RWPE1 (cell line): ENCODE measurements at regions not wholly inside any gene's neighbourhood (a gene's known extent, or its start where the extent isn't known, plus 50 kb on each side); places are given as distances from the start of the nearest gene placed in this dataset.

Experiments used
- CTCF ChIA-PET: fragments of 350-600 bp; sonication (Branson Sonifier 250); formaldehyde crosslinking; extraction: SDS; loops from one replicate; lab custom pipeline; 2021; lab: Yijun Ruan, JAX
- POLR2A ChIA-PET: fragments of 400-600 bp; formaldehyde crosslinking; extraction: SDS; loops from one replicate; lab custom pipeline; 2020; ENCODE audit warnings: antibody characterized with exemption; ENCODE audit not compliant: low non-redundant PET; lab: Yijun Ruan, JAX
- DNase-seq: peaks from one replicate; pipeline ENCODE4 v3.0.0; 2012; ENCODE audit warnings: low spot score
- H3K27ac ChIP-seq: fragments of 450-650 bp; 2 replicates; pipeline ENCODE4 v1.5.1; 2017
- TF ChIP-seq, protein P1 (sequence below): fragments of 450-650 bp; conservative IDR thresholded peaks from 2 replicates; pipeline ENCODE4 v1.5.1; 2017; ENCODE audit warnings: low read depth, mild to moderate bottlenecking

- ChIA-PET POLR2A (no interaction called here), CTCF (no interaction called here)
- DNase-seq: no peak
- no peak overlapping the region for H3K27ac ChIP-seq
- TF ChIP-seq, protein P1, sequence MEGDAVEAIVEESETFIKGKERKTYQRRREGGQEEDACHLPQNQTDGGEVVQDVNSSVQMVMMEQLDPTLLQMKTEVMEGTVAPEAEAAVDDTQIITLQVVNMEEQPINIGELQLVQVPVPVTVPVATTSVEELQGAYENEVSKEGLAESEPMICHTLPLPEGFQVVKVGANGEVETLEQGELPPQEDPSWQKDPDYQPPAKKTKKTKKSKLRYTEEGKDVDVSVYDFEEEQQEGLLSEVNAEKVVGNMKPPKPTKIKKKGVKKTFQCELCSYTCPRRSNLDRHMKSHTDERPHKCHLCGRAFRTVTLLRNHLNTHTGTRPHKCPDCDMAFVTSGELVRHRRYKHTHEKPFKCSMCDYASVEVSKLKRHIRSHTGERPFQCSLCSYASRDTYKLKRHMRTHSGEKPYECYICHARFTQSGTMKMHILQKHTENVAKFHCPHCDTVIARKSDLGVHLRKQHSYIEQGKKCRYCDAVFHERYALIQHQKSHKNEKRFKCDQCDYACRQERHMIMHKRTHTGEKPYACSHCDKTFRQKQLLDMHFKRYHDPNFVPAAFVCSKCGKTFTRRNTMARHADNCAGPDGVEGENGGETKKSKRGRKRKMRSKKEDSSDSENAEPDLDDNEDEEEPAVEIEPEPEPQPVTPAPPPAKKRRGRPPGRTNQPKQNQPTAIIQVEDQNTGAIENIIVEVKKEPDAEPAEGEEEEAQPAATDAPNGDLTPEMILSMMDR: no peak
Measured at GRCh38 chr14:27134200-27134599, 536.4 kb upstream of the NOVA1 start.

- ChIA-PET CTCF (no interaction called here), POLR2A (no interaction called here)
- DNase-seq: no peak
- TF ChIP-seq, protein P1: no peak
- H3K27ac ChIP-seq: no peak overlapping the region
Measured at GRCh38 chr14:27145170-27145569, 547.3 kb upstream of the NOVA1 start.

- TF ChIP-seq, protein P1: no peak
- H3K27ac ChIP-seq: no peak overlapping the region
- no peak for DNase-seq
- POLR2A ChIA-PET: no interaction called here
- CTCF ChIA-PET: no interaction called here
Measured at GRCh38 chr14:27148143-27148542, 550.3 kb upstream of the NOVA1 start.

- ChIA-PET POLR2A (no interaction called here), CTCF (no interaction called here)
- TF ChIP-seq, protein P1: no peak
Measured at GRCh38 chr14:27164139-27164538, 566.3 kb upstream of the NOVA1 start.

GRCh38 chr14:27175489-27175888 lies 577.7 kb upstream of the NOVA1 start:
- TF ChIP-seq, protein P1: no peak
- POLR2A ChIA-PET: no interaction called here
- no peak overlapping the region for H3K27ac ChIP-seq
- DNase-seq: no peak
- CTCF ChIA-PET: no interaction called here

More at GRCh38 chr14:27164139-27164538, 566.3 kb upstream of the NOVA1 start:
- no peak for DNase-seq
- H3K27ac ChIP-seq: no peak overlapping the region

- DNase-seq: no peak
- CTCF ChIA-PET: no interaction called here
- POLR2A ChIA-PET: no interaction called here
- no peak overlapping the region for H3K27ac ChIP-seq
- TF ChIP-seq, protein P1: no peak
Measured at GRCh38 chr14:27181333-27181732, 583.5 kb upstream of the NOVA1 start.
